Fibroblast of lung (primary cell): ENCODE measurements at regions not wholly inside any gene's neighbourhood (a gene's known extent, or its start where the extent isn't known, plus 50 kb on each side); places are given as distances from the start of the nearest gene placed in this dataset.

Source experiments
- DNase-seq, 2 donors: peaks; one replicate each; pipeline versions ENCODE4 v3.0.0 to v3.0.0-alpha.2; 2010; ENCODE audit warnings: low read depth in 2 of 2
- H2AFZ ChIP-seq: 2 replicates; pipeline ENCODE4 v1.5.1; 2012; ENCODE audit warnings: low read length, control low read depth, inconsistent platforms
- H3K27ac ChIP-seq: 2 replicates; pipeline ENCODE4 v1.5.1; 2011; ENCODE audit warnings: low read length, control low read depth; ENCODE audit not compliant: insufficient read depth
- H3K27me3 ChIP-seq: 2 replicates; pipeline ENCODE4 v1.5.1; 2011; ENCODE audit warnings: mild to moderate bottlenecking, low read length; ENCODE audit not compliant: control insufficient read depth, insufficient read depth
- H3K36me3 ChIP-seq: 2 replicates; pipeline ENCODE4 v1.5.1; 2011; ENCODE audit warnings: low read length; ENCODE audit not compliant: control insufficient read depth, insufficient read depth
- H3K4me1 ChIP-seq: 2 replicates; pipeline ENCODE4 v1.5.1; 2011; ENCODE audit warnings: low read length; ENCODE audit not compliant: control insufficient read depth, insufficient read depth; ENCODE audit errors: extremely low read depth
- H3K4me2 ChIP-seq: 2 replicates; pipeline ENCODE4 v1.5.1; 2011; ENCODE audit warnings: low read length, control low read depth; ENCODE audit not compliant: insufficient read depth; ENCODE audit errors: extremely low read depth
- H3K4me3 ChIP-seq, 4 experiments: fragments of 200-600 bp in 1 of 4; sonication (generic) in 1 of 4; replicated peaks in 1 of 4; 2 replicates each; pipeline ENCODE4 v1.5.1; 2011 to 2016; ENCODE audit warnings: low read length in 4 of 4, low read depth in 3 of 4, mild to moderate bottlenecking in 3 of 4, control low read depth in 2 of 4, inconsistent platforms in 1 of 4, mixed read lengths in 1 of 4; ENCODE audit not compliant: insufficient read depth in 1 of 4; ENCODE audit errors: control extremely low read depth in 1 of 4
- H3K79me2 ChIP-seq: 2 replicates; pipeline ENCODE4 v1.5.1; 2012; ENCODE audit warnings: mild to moderate bottlenecking, low read length, inconsistent platforms; ENCODE audit not compliant: control insufficient read depth, insufficient read depth
- H3K9ac ChIP-seq: 2 replicates; pipeline ENCODE4 v1.5.1; 2011; ENCODE audit warnings: mild to moderate bottlenecking, low read length, control low read depth; ENCODE audit not compliant: insufficient read depth
- H3K9me3 ChIP-seq: 2 replicates; pipeline ENCODE4 v1.5.1; 2012; ENCODE audit warnings: low read depth, low read length; ENCODE audit not compliant: control insufficient read depth, insufficient read depth
- H4K20me1 ChIP-seq: 2 replicates; pipeline ENCODE4 v1.5.1; 2011; ENCODE audit warnings: low read length; ENCODE audit not compliant: control insufficient read depth, insufficient read depth; ENCODE audit errors: extremely low read depth
- CTCF ChIP-seq, 2 donors: IDR thresholded peaks in 1 of 2; conservative IDR thresholded peaks in 1 of 2; 1 replicate in 1 of 2; 2 replicates in 1 of 2; pipeline ENCODE4 v1.5.1; 2011 to 2012; ENCODE audit warnings: low read length in 2 of 2, control low read depth in 1 of 2, inconsistent platforms in 1 of 2, low read depth in 1 of 2, mild to moderate bottlenecking in 1 of 2
- EZH2 ChIP-seq: IDR thresholded peaks from 2 replicates; pipeline ENCODE4 v1.5.1; 2012; ENCODE audit warnings: low read length, control low read depth, mild to moderate bottlenecking; ENCODE audit errors: missing control alignments

- H3K4me2 ChIP-seq, result no peak overlapping the region
- H3K9me3 ChIP-seq, result no peaks in the 10 kb centered on the region
- H4K20me1 ChIP-seq, result no peaks in the 10 kb centered on the region
- no peaks in the 10 kb centered on the region for H3K79me2 ChIP-seq
- no peak overlapping the region for H2AFZ ChIP-seq
- TF ChIP-seq CTCF (conservative IDR thresholded peaks at IDR 0.05 in 1 of 2, IDR thresholded peaks at IDR 0.05 in 1 of 2; ENCODE audit: low read depth in 1 of 2, low read length in 2 of 2) (no peak), EZH2 (no peak)
- H3K4me1 ChIP-seq, result peaks cover 6% of the 10 kb centered on the region
- DNase-seq, result no peak
- H3K36me3 ChIP-seq, result no peaks in the 10 kb centered on the region
- no peak overlapping the region for H3K9ac ChIP-seq
- no peak overlapping the region for H3K4me3 ChIP-seq
- no peak overlapping the region for H3K27ac ChIP-seq
- no peaks in the 10 kb centered on the region for H3K27me3 ChIP-seq
Measured at GRCh38 chr1:209380420-209380819, 203.1 kb upstream of the CAMK1G start.

- Histone ChIP-seq H3K27ac (no peak overlapping the region), H2AFZ (no peak overlapping the region), H3K36me3 (no peaks in the 10 kb centered on the region), H3K9ac (no peak overlapping the region), H3K9me3 (no peaks in the 10 kb centered on the region), H3K4me2 (no peak overlapping the region), H3K4me3 (no peak overlapping the region), H3K79me2 (no peaks in the 10 kb centered on the region), H3K4me1 (no peaks in the 10 kb centered on the region), H4K20me1 (no peaks in the 10 kb centered on the region), H3K27me3 (no peaks in the 10 kb centered on the region)
- no peak for DNase-seq
- no peak for TF ChIP-seq EZH2
- no peak for TF ChIP-seq CTCF (conservative IDR thresholded peaks at IDR 0.05 in 1 of 2, IDR thresholded peaks at IDR 0.05 in 1 of 2; ENCODE audit: low read depth in 1 of 2, low read length in 2 of 2)
Measured at GRCh38 chr1:209382231-209383100, 201.0 kb upstream of the CAMK1G start.

GRCh38 chr1:209383422-209383821 is 200.1 kb upstream of the CAMK1G start:
- Histone ChIP-seq H3K9me3 (no peaks in the 10 kb centered on the region), H3K4me1 (peaks cover 5% of the 10 kb centered on the region), H3K4me2 (peak overlapping the region; percentile 54), H3K27ac (no peak overlapping the region), H3K9ac (no peak overlapping the region), H3K27me3 (no peaks in the 10 kb centered on the region), H3K4me3 (no peak overlapping the region), H3K36me3 (no peaks in the 10 kb centered on the region), H3K79me2 (no peaks in the 10 kb centered on the region), H4K20me1 (no peaks in the 10 kb centered on the region), H2AFZ (no peak overlapping the region)
- TF ChIP-seq CTCF (conservative IDR thresholded peaks at IDR 0.05 in 1 of 2, IDR thresholded peaks at IDR 0.05 in 1 of 2; ENCODE audit: low read depth in 1 of 2, low read length in 2 of 2), result no peak
- TF ChIP-seq EZH2, result no peak
- DNase-seq, result no peak
